PC-9 (cell line): ENCODE measurements at regions not wholly inside any gene's neighbourhood (a gene's known extent, or its start where the extent isn't known, plus 50 kb on each side); places are given as distances from the start of the nearest gene placed in this dataset.

Source experiments
- BruUV-seq: library from RNA; stranded (reverse); fragments of 400-500 nt; replicated peaks from 2 replicates; lab custom pipeline; 2021; lab: Mats Ljungman, UMichigan
- CTCF ChIA-PET: fragments of 300-600 bp; sonication (Branson Sonifier 250); formaldehyde crosslinking; loops from one replicate; lab custom pipeline; 2022; ENCODE audit warnings: antibody characterized with exemption; lab: Charles Lee
- POLR2A ChIA-PET: fragments of 300-600 bp; sonication (Branson Sonifier 250); formaldehyde crosslinking; loops from one replicate; lab custom pipeline; 2022; ENCODE audit warnings: antibody characterized with exemption; ENCODE audit not compliant: unreplicated experiment; lab: Charles Lee
- DNase-seq, 2 experiments: peaks; one replicate each; pipeline versions ENCODE4 v3.0.0 to v3.0.0-alpha.2; 2015 to 2022; ENCODE audit warnings: mixed read lengths in 1 of 2
- H2AFZ ChIP-seq: fragments of 200-600 bp; sonication (generic); 2 replicates; pipeline ENCODE4 v1.8.1; 2017; ENCODE audit warnings: antibody characterized with exemption
- H3F3A ChIP-seq: fragments of 200-600 bp; sonication (generic); 2 replicates; pipeline ENCODE4 v1.8.1; 2017; ENCODE audit warnings: antibody characterized with exemption, mild to moderate bottlenecking, low read depth; ENCODE audit not compliant: insufficient read depth
- H3K27ac ChIP-seq: fragments of 200-600 bp; sonication (generic); 2 replicates; pipeline ENCODE4 v1.6.1; 2016; ENCODE audit warnings: mixed run types
- H3K27me3 ChIP-seq: fragments of 200-600 bp; sonication (generic); 2 replicates; pipeline ENCODE4 v1.6.1; 2016; ENCODE audit warnings: low read depth, mixed run types; ENCODE audit not compliant: insufficient read depth
- H3K36me3 ChIP-seq: fragments of 200-600 bp; sonication (generic); 2 replicates; pipeline ENCODE4 v1.6.1; 2016; ENCODE audit warnings: low read depth, mixed run types
- H3K4me1 ChIP-seq: fragments of 200-600 bp; sonication (generic); replicated peaks from 2 replicates; pipeline ENCODE4 v1.6.1; 2016; ENCODE audit warnings: mixed run types; ENCODE audit not compliant: insufficient read depth
- H3K4me2 ChIP-seq: fragments of 200-600 bp; sonication (generic); 2 replicates; pipeline ENCODE4 v1.6.1; 2017; ENCODE audit warnings: mixed run types
- H3K4me3 ChIP-seq: fragments of 200-600 bp; sonication (generic); 2 replicates; pipeline ENCODE4 v1.6.1; 2016; ENCODE audit warnings: mixed run types
- H3K79me2 ChIP-seq: fragments of 200-600 bp; sonication (generic); 2 replicates; pipeline ENCODE4 v1.6.1; 2017; ENCODE audit warnings: low read depth, mixed run types
- H3K9me2 ChIP-seq: fragments of 200-600 bp; sonication (generic); 2 replicates; pipeline ENCODE4 v1.8.1; 2017; ENCODE audit warnings: mild to moderate bottlenecking; ENCODE audit not compliant: insufficient read depth
- H3K9me3 ChIP-seq: fragments of 200-600 bp; sonication (generic); 2 replicates; pipeline ENCODE4 v1.8.1; 2016; ENCODE audit warnings: low read depth; ENCODE audit not compliant: insufficient read depth
- H4K20me1 ChIP-seq: fragments of 200-600 bp; sonication (generic); 2 replicates; pipeline ENCODE4 v1.8.1; 2017; ENCODE audit not compliant: insufficient read depth
- EZH2 ChIP-seq: fragments of 200-600 bp; sonication (generic); IDR thresholded peaks from 2 replicates; pipeline ENCODE4 v1.8.0; 2017; ENCODE audit warnings: antibody characterized with exemption, low read depth
- intact Hi-C: fragments of 100-400 bp; cut with micrococcal nuclease; formaldehyde crosslinking; loops from one replicate; pipeline ENCODE4 v1.10.0; 2022; ENCODE audit not compliant: unreplicated experiment
- TF ChIP-seq, protein P1 (sequence below): fragments of 200-600 bp; sonication (generic); conservative IDR thresholded peaks from 2 replicates; pipeline ENCODE4 v1.6.1; 2017; ENCODE audit warnings: mixed run types, antibody characterized with exemption, mild to moderate bottlenecking, moderate library complexity

DNA sequence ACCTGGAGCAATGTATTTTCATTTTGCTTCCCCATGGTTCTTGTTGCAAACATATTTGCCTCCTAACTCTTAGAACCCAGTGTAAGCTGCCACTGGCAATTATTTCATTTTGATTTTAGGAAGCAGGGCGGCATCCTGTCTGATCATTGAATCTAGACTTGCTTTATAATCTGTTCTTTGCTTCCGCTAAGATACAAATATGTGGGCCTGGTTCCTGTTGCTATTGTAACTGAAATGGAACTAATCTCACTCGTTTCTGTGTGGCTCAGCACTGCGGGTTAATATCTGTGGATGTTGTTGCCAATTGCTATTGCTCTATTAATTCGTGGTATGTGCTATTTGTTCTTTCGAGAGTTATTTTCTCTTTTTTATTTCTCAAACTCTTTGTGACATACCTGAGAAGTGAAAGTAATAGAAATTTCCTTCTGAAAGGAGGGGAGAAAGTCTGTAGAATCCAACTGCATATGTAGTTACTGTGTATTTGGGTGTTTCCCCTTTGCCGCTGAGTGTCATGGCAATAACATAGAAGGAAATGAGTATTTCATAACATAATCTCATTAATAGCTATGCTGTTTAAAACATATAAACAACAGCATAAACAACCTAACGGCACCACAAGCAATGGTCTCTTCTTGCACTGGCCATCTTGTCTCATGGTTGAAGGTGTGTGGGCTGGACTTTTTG lies 62.4 kb downstream of the FZD1 start:
- ChIA-PET CTCF (no interaction called here), POLR2A (interaction anchor here (0.6 kb wide), 1 partner anchor 302 kb away, joined by 3 read pairs; no protein-coding TSS in a partner anchor)
- Histone ChIP-seq H4K20me1 (no peaks in the 10 kb centered on the region), H3K9me3 (no peaks in the 10 kb centered on the region), H3K36me3 (no peaks in the 10 kb centered on the region), H3F3A (no peaks in the 10 kb centered on the region), H3K4me2 (no peak overlapping the region), H3K4me3 (no peak overlapping the region), H3K9me2 (no peaks in the 10 kb centered on the region), H3K4me1 (no peaks in the 10 kb centered on the region), H3K79me2 (no peaks in the 10 kb centered on the region), H2AFZ (no peak overlapping the region), H3K27ac (no peak overlapping the region), H3K27me3 (no peaks in the 10 kb centered on the region)
- DNase-seq = no peak
- no peak for TF ChIP-seq EZH2
- TF ChIP-seq, protein P1, sequence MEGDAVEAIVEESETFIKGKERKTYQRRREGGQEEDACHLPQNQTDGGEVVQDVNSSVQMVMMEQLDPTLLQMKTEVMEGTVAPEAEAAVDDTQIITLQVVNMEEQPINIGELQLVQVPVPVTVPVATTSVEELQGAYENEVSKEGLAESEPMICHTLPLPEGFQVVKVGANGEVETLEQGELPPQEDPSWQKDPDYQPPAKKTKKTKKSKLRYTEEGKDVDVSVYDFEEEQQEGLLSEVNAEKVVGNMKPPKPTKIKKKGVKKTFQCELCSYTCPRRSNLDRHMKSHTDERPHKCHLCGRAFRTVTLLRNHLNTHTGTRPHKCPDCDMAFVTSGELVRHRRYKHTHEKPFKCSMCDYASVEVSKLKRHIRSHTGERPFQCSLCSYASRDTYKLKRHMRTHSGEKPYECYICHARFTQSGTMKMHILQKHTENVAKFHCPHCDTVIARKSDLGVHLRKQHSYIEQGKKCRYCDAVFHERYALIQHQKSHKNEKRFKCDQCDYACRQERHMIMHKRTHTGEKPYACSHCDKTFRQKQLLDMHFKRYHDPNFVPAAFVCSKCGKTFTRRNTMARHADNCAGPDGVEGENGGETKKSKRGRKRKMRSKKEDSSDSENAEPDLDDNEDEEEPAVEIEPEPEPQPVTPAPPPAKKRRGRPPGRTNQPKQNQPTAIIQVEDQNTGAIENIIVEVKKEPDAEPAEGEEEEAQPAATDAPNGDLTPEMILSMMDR = no peak
- BruUV-seq = no TSS peak
- intact Hi-C loops = no loop called here

DNA sequence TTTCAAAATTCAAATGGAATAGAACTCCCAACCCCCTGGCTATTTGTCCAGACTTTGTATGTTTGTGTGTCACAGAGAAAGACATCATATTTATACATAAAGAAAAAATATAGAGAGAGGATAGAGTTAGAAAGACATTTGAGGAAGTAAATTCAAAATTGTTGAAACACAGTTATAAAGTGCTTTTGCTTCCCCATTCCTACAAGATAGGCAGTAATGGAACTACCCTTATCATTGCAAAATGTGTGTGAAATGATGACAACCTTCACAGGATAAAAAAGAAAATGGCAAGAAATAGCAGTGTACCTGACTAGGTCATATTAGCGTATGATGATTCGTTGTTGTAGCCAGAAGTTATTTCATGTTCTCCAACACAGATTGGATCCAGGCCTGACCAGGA lies 63.1 kb downstream of the FZD1 start:
- TF ChIP-seq, protein P1 = no peak
- no peak for TF ChIP-seq EZH2
- CTCF ChIA-PET = no interaction called here

DNA sequence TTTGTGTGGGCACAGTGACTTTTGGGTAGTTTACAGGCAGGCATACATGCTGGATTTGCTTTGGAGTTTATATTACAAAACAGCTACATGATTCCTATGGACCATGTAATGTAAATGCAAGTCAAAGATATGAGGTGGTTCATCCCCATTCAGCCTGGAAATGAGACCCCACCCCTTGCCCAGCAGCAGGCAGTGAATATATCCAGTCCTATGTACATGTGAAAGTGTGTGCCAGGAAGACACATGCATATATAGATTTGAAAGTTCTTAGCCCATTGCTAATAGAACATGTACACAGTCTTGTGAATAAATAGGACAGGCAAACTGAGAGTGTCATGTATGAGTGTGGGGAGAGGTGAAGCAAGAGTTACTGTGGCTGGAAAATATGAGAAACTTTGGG lies 65.3 kb downstream of the FZD1 start:
- Histone ChIP-seq H4K20me1 (no peaks in the 10 kb centered on the region), H2AFZ (no peak overlapping the region), H3K36me3 (no peaks in the 10 kb centered on the region), H3K27ac (no peak overlapping the region), H3K4me3 (no peak overlapping the region), H3K4me1 (no peaks in the 10 kb centered on the region), H3K9me3 (no peaks in the 10 kb centered on the region), H3F3A (no peaks in the 10 kb centered on the region), H3K9me2 (no peaks in the 10 kb centered on the region), H3K27me3 (no peaks in the 10 kb centered on the region), H3K79me2 (no peaks in the 10 kb centered on the region), H3K4me2 (no peak overlapping the region)
- ChIA-PET POLR2A (no interaction called here), CTCF (no interaction called here)
- no peak for TF ChIP-seq EZH2
- TF ChIP-seq, protein P1 = no peak
- no TSS peak for BruUV-seq
- DNase-seq = no peak
- intact Hi-C loops = no loop called here

More for the DNA sequence above, 63.1 kb downstream of the FZD1 start:
- Histone ChIP-seq H3K27ac (no peak overlapping the region), H4K20me1 (no peaks in the 10 kb centered on the region), H3K4me3 (no peak overlapping the region), H3F3A (no peaks in the 10 kb centered on the region), H3K79me2 (no peaks in the 10 kb centered on the region), H3K4me2 (no peak overlapping the region), H2AFZ (no peak overlapping the region), H3K9me2 (no peaks in the 10 kb centered on the region), H3K9me3 (no peaks in the 10 kb centered on the region), H3K4me1 (no peaks in the 10 kb centered on the region), H3K36me3 (no peaks in the 10 kb centered on the region), H3K27me3 (no peaks in the 10 kb centered on the region)
- BruUV-seq = no TSS peak
- POLR2A ChIA-PET = interaction anchor here (0.6 kb wide), 1 partner anchor 301 kb away, joined by 3 read pairs; no protein-coding TSS in a partner anchor
- intact Hi-C loops = no loop called here
- DNase-seq = no peak
